Rectal smooth muscle tissue (tissue), 1 donor: ENCODE measurements at regions not wholly inside any gene's neighbourhood (a gene's known extent, or its start where the extent isn't known, plus 50 kb on each side); places are given as distances from the start of the nearest gene placed in this dataset.

Source experiments
- H3K27ac ChIP-seq: one replicate; pipeline ENCODE4 v1.7.0; 2013; ENCODE audit warnings: low read depth, low read length, inconsistent platforms
- H3K27me3 ChIP-seq: one replicate; pipeline ENCODE4 v1.7.0; 2013; ENCODE audit warnings: low read length; ENCODE audit not compliant: control insufficient read depth, insufficient read depth
- H3K36me3 ChIP-seq: one replicate; pipeline ENCODE4 v1.7.0; 2013; ENCODE audit warnings: low read length; ENCODE audit not compliant: control insufficient read depth, insufficient read depth
- H3K4me1 ChIP-seq: one replicate; pipeline ENCODE4 v1.7.0; 2013; ENCODE audit warnings: low read length; ENCODE audit not compliant: control insufficient read depth, insufficient read depth
- H3K4me3 ChIP-seq: one replicate; pipeline ENCODE4 v1.7.0; 2013; ENCODE audit warnings: low read length
- H3K9ac ChIP-seq: one replicate; pipeline ENCODE4 v1.7.0; 2013; ENCODE audit warnings: low read length

GRCh38 chr7:41886262-41886900 lies 183.5 kb upstream of the INHBA start:
- H3K4me1 ChIP-seq, result peaks cover 13% of the 10 kb centered on the region
- H3K36me3 ChIP-seq, result no peaks in the 10 kb centered on the region
- H3K27ac ChIP-seq, result no peak overlapping the region
- no peaks in the 10 kb centered on the region for H3K27me3 ChIP-seq
- H3K4me3 ChIP-seq, result no peak overlapping the region
- no peak overlapping the region for H3K9ac ChIP-seq

DNA sequence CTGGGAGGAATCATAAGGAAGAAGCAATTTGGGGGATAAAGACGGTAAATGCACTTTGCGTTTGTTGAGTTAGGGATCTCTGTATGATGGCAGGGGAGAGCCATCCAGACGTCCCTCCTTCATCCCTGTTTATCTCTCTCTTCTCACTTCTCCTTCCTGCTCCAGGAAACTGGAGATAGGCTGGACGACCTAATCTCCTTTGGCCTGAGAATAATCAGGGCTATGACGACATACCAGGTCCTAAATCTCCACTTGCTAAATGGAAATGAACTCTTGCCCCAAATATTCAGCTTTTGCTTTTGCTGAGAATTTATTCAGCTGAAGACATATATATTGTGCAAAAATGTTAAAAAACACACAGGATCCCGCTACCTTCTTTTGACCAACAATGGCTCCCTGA lies 182.9 kb upstream of the INHBA start:
- no peaks in the 10 kb centered on the region for H3K36me3 ChIP-seq
- peaks cover 13% of the 10 kb centered on the region for H3K4me1 ChIP-seq
- no peak overlapping the region for H3K27ac ChIP-seq
- H3K4me3 ChIP-seq, result no peak overlapping the region
- no peak overlapping the region for H3K9ac ChIP-seq
- H3K27me3 ChIP-seq, result no peaks in the 10 kb centered on the region

GRCh38 chr7:41885078-41885477 lies 182.2 kb upstream of the INHBA start:
- H3K36me3 ChIP-seq, result no peaks in the 10 kb centered on the region
- no peak overlapping the region for H3K27ac ChIP-seq
- no peak overlapping the region for H3K9ac ChIP-seq
- peaks cover 13% of the 10 kb centered on the region for H3K4me1 ChIP-seq
- no peaks in the 10 kb centered on the region for H3K27me3 ChIP-seq
- no peak overlapping the region for H3K4me3 ChIP-seq

DNA sequence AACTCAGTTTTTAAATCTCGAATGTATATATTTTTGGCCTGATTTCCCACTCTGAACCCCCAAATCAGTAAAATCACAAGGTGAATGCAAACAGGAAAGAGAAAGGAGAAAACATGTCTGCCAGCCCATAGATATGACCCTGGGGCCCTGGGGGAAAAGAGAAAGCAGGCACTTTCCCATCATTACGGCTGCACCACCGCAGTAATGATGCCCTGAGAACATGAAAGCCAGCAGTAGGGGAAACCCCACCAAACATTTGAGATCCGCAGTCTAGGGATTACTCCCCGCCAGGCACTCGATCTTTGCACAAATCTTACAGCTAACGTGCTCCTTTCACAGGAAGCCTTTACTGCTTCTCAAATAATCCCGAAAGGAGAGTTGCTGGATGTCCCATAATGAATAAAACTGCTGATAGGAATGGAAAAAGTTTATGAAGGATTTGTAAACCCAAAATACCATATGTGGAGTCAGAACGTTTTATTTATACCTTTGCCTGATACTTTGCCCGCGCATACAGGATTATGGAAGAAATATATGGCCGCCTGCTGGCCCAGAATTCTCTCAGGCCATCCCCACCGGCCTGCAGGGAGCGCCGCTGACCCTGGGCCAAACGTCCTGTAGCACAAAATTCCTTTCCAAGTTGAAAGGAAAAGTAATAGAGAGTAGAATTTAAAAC lies 180.0 kb upstream of the INHBA start:
- H3K27ac ChIP-seq, result no peak overlapping the region
- no peak overlapping the region for H3K4me3 ChIP-seq
- H3K4me1 ChIP-seq, result peaks cover 13% of the 10 kb centered on the region
- no peaks in the 10 kb centered on the region for H3K36me3 ChIP-seq
- no peak overlapping the region for H3K9ac ChIP-seq
- H3K27me3 ChIP-seq, result no peaks in the 10 kb centered on the region

- Histone ChIP-seq H3K4me3 (no peak overlapping the region), H3K36me3 (no peaks in the 10 kb centered on the region), H3K4me1 (peaks cover 13% of the 10 kb centered on the region), H3K27me3 (no peaks in the 10 kb centered on the region), H3K27ac (no peak overlapping the region), H3K9ac (no peak overlapping the region)
These were observed 179.4 kb upstream of the INHBA start for GRCh38 chr7:41882256-41882655.

DNA sequence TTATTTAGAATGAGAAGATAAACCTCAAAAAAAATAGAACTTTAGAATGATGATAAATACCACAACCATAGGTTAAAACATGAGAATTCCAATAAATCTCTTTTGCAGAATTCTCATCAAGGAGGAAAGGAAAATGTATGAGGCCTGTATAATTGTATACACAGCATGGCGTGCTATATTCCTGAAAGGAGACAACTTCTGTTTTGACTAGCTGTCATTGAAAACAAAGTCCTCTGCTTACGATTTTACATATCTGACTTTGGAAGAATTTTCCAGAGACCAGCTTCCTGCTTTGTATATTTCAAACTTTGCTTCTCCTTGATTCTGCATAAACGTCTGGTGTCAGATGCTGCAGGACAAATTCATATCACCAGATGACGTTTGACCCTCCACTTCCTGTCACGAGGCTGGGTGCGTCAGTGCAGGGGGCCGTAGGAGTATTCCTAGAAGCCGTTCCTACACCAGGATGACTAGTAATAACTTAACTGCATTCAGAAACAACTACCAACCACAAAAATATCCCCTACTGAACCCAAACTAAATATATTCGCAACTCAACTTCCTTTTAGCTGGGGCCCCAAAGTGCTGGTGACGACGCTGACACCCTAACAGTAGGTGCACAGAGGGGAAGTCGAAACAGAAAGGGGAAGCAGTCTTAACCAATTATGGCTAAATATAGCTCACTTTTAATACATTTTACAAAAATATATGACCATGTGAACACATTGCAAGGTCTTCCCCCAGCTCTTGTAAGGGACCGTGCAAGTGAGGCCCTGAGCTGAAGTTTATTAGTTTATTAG lies 178.6 kb upstream of the INHBA start:
- Histone ChIP-seq H3K27ac (no peak overlapping the region), H3K36me3 (no peaks in the 10 kb centered on the region), H3K9ac (no peak overlapping the region), H3K4me3 (no peak overlapping the region), H3K27me3 (peaks cover 2% of the 10 kb centered on the region), H3K4me1 (peaks cover 10% of the 10 kb centered on the region)

DNA sequence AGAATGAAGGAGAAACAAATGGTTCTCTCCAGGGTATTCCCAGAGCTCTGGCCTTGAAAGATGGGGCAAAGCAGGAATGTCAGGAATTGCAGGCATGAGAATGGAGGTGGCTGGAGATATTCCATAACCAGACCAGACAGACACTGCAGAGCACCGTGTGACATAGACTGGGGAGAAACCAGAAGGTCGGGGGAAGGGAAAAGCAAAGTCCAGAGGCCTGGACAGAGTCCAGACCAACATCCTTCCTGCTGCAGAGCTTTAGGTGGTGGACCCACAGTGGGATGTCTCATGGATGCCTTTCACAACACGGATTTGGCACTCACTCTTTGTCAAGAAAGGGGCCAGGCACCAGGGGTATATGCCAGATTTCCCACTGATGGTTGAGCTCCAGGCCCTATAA lies 177.2 kb upstream of the INHBA start:
- Histone ChIP-seq H3K4me3 (no peak overlapping the region), H3K9ac (no peak overlapping the region), H3K36me3 (no peaks in the 10 kb centered on the region), H3K27me3 (peaks cover 2% of the 10 kb centered on the region), H3K4me1 (no peaks in the 10 kb centered on the region), H3K27ac (no peak overlapping the region)

DNA sequence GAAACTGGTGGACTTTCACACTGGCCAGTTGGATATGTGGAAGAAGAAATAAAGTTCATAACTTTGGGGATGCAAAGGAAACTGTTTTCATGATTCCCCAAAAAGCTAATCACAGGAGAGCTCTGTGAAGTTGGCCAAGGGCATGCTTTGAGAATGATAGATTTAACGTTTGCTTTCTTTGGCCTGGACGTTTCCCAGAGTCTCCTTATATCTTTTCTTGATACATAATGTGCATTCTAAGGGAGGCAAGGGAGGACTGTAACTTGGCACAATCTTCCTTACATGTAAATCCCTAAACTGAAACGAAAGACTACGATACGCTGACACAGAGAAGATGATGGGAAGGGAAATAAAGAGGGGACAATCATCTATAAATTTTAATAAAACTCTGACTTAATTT lies 176.5 kb upstream of the INHBA start:
- Histone ChIP-seq H3K9ac (no peak overlapping the region), H3K36me3 (no peaks in the 10 kb centered on the region), H3K4me3 (no peak overlapping the region), H3K4me1 (no peaks in the 10 kb centered on the region), H3K27ac (no peak overlapping the region), H3K27me3 (peaks cover 2% of the 10 kb centered on the region)

DNA sequence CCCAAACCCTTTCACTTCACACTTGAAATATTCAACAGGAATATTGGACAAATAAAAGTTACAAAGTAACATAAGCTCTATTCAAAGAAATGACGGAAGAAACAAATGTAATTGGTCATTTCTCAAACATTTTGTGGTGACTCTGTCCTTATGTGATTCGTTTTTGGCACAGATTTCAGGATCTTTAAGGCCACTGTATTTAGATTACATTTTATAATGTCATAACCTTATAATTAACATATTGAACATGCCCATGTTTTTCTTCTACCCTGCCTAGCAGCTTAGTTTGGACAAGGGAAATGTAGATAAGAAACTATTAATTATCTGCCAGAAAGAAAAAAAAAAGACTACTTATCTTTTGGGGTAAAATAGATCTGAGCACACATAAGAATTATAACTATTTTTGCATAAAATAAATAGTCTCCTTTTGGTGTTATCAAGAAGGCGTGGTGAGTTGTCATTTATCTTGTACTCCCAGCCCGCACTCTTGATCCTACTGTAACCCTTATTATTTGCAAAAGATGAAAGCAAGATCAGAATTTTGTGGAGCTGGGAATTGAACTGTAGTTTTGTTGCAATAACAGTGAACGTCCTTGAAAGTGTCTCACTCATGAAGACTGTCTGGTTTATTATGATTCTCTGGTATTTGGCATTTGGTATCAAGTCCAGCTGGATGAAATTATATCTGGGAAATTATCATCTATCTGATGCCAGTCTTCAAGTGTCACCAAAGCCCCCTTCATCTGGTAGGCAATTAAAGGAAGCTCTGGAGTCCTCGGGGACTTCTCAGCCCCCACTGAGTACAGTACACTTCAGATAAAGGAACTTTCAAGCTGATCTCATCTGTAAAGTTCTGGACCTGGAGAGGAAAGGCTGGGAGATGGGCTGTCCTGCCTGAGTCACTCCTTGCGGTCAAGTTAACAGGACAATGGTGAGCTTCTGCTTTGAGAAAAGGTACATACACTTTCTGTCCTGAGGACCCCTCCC lies 175.7 kb upstream of the INHBA start:
- H3K9ac ChIP-seq, result no peak overlapping the region
- no peaks in the 10 kb centered on the region for H3K4me1 ChIP-seq
- H3K4me3 ChIP-seq, result no peak overlapping the region
- no peak overlapping the region for H3K27ac ChIP-seq
- no peaks in the 10 kb centered on the region for H3K36me3 ChIP-seq
- H3K27me3 ChIP-seq, result peaks cover 2% of the 10 kb centered on the region

DNA sequence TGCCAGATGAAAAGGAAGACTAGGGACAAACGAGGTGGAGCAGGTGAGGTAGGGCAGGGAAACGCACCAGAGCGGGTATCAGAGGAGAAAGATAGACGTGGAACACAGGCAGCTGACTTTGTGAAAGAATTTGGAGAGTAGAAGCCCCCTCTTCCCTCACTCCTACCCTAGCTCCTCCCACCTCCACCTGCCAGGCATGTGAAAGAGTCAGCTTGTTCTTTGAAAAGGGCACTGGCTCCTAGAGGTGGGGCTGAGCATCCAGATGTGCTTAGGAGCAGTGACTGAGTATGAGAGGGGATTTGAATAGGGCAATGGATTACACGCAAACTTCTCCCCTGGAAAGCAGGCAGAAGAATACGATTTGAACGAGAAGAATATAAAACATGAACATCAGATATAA lies 174.2 kb upstream of the INHBA start:
- no peak overlapping the region for H3K9ac ChIP-seq
- no peaks in the 10 kb centered on the region for H3K36me3 ChIP-seq
- H3K27ac ChIP-seq, result no peak overlapping the region
- no peaks in the 10 kb centered on the region for H3K4me1 ChIP-seq
- H3K4me3 ChIP-seq, result no peak overlapping the region
- H3K27me3 ChIP-seq, result peaks cover 2% of the 10 kb centered on the region

- H3K36me3 ChIP-seq, result no peaks in the 10 kb centered on the region
- H3K27me3 ChIP-seq, result peaks cover 2% of the 10 kb centered on the region
- H3K4me1 ChIP-seq, result no peaks in the 10 kb centered on the region
- no peak overlapping the region for H3K4me3 ChIP-seq
- no peak overlapping the region for H3K27ac ChIP-seq
- H3K9ac ChIP-seq, result no peak overlapping the region
These were observed 172.6 kb upstream of the INHBA start for GRCh38 chr7:41875513-41875912.
